Panc1 (cell line): ENCODE measurements at regions not wholly inside any gene's neighbourhood (a gene's known extent, or its start where the extent isn't known, plus 50 kb on each side); places are given as distances from the start of the nearest gene placed in this dataset.

Experiments used
- CTCF ChIP-seq: fragments of 450-650 bp; IDR thresholded peaks from 2 replicates; pipeline ENCODE4 v1.5.1; 2017; ENCODE audit warnings: mild to moderate bottlenecking
- TCF7L2 ChIP-seq: IDR thresholded peaks from 2 replicates; pipeline ENCODE4 v1.6.1; 2011; ENCODE audit warnings: mild to moderate bottlenecking, low read depth, low read length, inconsistent platforms
- TF ChIP-seq, protein P1 (sequence below), 2 experiments: IDR thresholded peaks; 2 replicates each; pipeline ENCODE4 v1.6.1; 2011 to 2012; ENCODE audit warnings: low read depth in 2 of 2, control low read depth in 1 of 2, low read length in 1 of 2, mild to moderate bottlenecking in 1 of 2, moderate library complexity in 1 of 2; ENCODE audit not compliant: insufficient read depth in 1 of 2

DNA sequence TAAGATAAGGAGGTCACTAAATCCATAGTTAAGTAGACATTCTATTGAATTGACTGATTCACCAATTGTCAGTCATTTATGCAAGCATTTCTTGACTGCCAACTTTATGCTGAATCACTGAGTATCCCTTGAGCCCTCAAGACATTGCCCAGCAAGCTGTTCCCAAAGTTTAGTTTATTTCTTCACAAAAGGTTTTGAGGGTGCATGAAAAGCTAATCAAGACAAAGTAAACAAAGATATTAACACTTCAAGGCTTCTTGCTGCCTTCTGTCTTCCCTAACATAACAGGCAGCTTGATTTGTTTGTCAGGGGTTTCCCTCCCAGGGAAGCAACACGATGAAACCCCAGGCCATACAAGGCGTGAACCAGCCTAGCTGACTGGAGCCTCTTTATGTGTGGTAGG, 374.4 kb downstream of the SPRY2 start:
- no peak for TF ChIP-seq CTCF
- TF ChIP-seq, protein P1, sequence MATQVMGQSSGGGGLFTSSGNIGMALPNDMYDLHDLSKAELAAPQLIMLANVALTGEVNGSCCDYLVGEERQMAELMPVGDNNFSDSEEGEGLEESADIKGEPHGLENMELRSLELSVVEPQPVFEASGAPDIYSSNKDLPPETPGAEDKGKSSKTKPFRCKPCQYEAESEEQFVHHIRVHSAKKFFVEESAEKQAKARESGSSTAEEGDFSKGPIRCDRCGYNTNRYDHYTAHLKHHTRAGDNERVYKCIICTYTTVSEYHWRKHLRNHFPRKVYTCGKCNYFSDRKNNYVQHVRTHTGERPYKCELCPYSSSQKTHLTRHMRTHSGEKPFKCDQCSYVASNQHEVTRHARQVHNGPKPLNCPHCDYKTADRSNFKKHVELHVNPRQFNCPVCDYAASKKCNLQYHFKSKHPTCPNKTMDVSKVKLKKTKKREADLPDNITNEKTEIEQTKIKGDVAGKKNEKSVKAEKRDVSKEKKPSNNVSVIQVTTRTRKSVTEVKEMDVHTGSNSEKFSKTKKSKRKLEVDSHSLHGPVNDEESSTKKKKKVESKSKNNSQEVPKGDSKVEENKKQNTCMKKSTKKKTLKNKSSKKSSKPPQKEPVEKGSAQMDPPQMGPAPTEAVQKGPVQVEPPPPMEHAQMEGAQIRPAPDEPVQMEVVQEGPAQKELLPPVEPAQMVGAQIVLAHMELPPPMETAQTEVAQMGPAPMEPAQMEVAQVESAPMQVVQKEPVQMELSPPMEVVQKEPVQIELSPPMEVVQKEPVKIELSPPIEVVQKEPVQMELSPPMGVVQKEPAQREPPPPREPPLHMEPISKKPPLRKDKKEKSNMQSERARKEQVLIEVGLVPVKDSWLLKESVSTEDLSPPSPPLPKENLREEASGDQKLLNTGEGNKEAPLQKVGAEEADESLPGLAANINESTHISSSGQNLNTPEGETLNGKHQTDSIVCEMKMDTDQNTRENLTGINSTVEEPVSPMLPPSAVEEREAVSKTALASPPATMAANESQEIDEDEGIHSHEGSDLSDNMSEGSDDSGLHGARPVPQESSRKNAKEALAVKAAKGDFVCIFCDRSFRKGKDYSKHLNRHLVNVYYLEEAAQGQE (IDR thresholded peaks at IDR 0.05; ENCODE audit: insufficient read depth in 1 of 2, low read depth in 2 of 2, low read length in 1 of 2), result no peak
- TF ChIP-seq TCF7L2, result no peak
